ENCODE measurements at regions not wholly inside any gene's neighbourhood (a gene's known extent, or its start where the extent isn't known, plus 50 kb on each side); places are given as distances from the start of the nearest gene placed in this dataset.

DNA sequence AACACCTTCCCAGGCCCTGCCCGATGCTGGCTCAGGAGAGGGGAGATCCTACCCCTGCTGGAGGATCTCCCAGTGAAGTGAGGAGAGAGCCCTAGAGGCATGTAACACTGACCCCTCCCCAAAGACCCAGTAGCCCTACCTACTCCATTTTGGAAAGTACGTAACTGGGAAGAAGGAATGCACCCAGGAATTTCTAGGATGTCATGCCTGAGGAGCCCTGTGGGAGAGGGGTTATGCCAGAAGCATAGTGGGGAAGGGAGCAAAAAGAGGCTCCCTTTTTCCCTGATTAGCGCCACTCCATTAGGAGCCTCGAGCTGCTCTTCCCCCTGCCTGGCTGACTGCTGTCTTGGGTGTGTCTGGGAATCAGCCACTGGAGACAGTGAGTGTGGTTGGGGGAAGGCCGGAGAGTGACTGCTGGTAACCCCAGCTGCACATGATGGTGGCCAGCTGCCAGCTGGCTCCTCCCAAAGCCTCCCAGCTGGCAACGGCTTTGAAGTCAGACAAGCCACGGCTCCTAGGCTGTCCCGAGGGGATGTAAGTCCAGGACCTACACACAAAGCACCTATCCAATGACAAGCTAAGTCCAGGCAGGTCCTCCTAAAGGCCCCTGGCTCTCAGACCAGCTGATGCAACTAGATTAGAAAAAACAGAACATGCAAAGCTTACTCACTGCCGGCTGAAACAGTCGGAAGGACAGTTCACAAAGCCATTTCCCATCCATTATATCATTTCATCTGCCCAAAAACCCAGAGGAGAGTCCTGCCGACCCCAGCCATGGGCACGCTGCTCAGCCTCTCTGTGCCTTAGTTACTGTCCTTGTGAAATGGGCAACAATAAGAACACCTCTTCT, 136.5 kb upstream of the ABCA1 start (continued):
- TF ChIP-seq, protein P1, sequence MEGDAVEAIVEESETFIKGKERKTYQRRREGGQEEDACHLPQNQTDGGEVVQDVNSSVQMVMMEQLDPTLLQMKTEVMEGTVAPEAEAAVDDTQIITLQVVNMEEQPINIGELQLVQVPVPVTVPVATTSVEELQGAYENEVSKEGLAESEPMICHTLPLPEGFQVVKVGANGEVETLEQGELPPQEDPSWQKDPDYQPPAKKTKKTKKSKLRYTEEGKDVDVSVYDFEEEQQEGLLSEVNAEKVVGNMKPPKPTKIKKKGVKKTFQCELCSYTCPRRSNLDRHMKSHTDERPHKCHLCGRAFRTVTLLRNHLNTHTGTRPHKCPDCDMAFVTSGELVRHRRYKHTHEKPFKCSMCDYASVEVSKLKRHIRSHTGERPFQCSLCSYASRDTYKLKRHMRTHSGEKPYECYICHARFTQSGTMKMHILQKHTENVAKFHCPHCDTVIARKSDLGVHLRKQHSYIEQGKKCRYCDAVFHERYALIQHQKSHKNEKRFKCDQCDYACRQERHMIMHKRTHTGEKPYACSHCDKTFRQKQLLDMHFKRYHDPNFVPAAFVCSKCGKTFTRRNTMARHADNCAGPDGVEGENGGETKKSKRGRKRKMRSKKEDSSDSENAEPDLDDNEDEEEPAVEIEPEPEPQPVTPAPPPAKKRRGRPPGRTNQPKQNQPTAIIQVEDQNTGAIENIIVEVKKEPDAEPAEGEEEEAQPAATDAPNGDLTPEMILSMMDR (IDR thresholded peaks at IDR 0.05 in 2 of 3, conservative IDR thresholded peaks at IDR 0.05 in 1 of 3; ENCODE audit: insufficient read depth in 2 of 3, low read depth in 1 of 3, low read length in 3 of 3): no peak
- TF ChIP-seq STAG1 (CRISPR knock-in tag; IDR thresholded peaks at IDR 0.05; ENCODE audit: borderline replicate concordance) (no peak), HDGF (IDR thresholded peaks at IDR 0.05) (no peak), KLF10 (CRISPR knock-in tag; IDR thresholded peaks at IDR 0.05) (no peak), NCOR1 (IDR thresholded peaks at IDR 0.05) (no peak; the same call in 1 of the 2 replicates), ZC3H8 (IDR thresholded peaks at IDR 0.05) (no peak), TRIM24 (IDR thresholded peaks at IDR 0.05) (no peak), SIRT6 (IDR thresholded peaks at IDR 0.05; ENCODE audit: low read depth, low read length) (no peak), ZNF717 (CRISPR knock-in tag; IDR thresholded peaks at IDR 0.05) (no peak), MCM5 (IDR thresholded peaks at IDR 0.05; ENCODE audit: low read depth) (no peak), ZNF165 (CRISPR knock-in tag; IDR thresholded peaks at IDR 0.05; ENCODE audit: borderline replicate concordance) (0 out of 2 replicates have a peak, but pooled peaks have one; percentile 15), U2AF2 (optimal IDR thresholded peaks at IDR 0.05; ENCODE audit: low read depth, low read length) (no peak)
- TF ChIP-seq, protein P2, sequence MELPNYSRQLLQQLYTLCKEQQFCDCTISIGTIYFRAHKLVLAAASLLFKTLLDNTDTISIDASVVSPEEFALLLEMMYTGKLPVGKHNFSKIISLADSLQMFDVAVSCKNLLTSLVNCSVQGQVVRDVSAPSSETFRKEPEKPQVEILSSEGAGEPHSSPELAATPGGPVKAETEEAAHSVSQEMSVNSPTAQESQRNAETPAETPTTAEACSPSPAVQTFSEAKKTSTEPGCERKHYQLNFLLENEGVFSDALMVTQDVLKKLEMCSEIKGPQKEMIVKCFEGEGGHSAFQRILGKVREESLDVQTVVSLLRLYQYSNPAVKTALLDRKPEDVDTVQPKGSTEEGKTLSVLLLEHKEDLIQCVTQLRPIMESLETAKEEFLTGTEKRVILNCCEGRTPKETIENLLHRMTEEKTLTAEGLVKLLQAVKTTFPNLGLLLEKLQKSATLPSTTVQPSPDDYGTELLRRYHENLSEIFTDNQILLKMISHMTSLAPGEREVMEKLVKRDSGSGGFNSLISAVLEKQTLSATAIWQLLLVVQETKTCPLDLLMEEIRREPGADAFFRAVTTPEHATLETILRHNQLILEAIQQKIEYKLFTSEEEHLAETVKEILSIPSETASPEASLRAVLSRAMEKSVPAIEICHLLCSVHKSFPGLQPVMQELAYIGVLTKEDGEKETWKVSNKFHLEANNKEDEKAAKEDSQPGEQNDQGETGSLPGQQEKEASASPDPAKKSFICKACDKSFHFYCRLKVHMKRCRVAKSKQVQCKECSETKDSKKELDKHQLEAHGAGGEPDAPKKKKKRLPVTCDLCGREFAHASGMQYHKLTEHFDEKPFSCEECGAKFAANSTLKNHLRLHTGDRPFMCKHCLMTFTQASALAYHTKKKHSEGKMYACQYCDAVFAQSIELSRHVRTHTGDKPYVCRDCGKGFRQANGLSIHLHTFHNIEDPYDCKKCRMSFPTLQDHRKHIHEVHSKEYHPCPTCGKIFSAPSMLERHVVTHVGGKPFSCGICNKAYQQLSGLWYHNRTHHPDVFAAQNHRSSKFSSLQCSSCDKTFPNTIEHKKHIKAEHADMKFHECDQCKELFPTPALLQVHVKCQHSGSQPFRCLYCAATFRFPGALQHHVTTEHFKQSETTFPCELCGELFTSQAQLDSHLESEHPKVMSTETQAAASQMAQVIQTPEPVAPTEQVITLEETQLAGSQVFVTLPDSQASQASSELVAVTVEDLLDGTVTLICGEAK (IDR thresholded peaks at IDR 0.05): no peak
- TF ChIP-seq, protein P2 (CRISPR knock-in tag; IDR thresholded peaks at IDR 0.05): no peak
- TF ChIP-seq, protein P3, sequence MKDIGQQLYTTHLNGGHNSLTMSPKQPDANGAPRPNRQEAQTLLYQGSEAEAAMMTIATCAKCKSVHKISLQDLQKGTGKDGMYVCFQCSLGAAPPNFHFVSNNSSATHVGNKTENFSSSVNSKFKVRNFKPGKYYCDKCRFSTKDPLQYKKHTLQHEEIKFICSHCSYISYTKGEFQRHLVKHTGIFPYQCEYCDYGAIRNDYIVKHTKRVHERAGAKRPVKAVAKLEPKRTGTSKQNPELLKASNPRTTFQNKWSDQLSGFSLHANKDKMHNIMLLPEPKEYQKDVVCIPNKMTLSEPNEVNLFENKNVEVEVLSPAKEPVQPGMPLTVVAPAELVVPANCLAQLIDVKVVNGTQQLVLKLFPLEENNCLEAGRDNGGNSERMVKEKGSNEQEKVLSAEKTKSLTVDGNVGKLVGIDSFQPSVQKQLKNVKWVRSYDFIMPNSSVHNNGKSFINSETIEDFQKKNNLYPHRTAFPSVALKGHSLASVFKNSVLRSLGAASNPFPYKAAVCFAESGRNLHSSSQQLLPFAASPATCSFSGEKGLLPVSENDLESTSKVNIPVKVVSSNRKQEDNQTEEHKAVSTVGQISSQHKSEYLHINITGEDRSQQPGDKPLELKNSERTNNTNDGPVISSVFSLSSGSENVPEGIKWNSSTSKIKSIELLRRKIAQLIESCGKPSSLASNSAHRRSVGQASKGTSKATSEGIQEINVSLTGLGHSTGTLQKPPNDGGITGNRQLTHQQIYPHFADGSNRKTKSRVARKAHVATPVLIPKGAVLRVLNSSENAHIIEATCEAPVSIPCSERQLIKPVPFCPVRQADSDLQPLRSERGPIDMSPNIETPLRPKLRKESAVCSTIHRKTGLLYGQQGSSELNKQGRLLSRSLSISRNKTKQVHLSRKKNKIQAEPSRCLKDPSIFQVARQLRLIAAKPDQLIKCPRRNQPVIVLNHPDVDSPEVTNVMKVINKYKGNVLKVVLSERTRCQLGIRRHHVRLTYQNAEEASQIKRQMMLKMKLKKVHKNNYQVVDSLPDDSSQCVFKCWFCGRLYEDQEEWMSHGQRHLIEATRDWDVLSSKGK (CRISPR knock-in tag; IDR thresholded peaks at IDR 0.05): no peak

Data from K562 (cell line).